ENCODE measurements at regions not wholly inside any gene's neighbourhood (a gene's known extent, or its start where the extent isn't known, plus 50 kb on each side); places are given as distances from the start of the nearest gene placed in this dataset.

DNA sequence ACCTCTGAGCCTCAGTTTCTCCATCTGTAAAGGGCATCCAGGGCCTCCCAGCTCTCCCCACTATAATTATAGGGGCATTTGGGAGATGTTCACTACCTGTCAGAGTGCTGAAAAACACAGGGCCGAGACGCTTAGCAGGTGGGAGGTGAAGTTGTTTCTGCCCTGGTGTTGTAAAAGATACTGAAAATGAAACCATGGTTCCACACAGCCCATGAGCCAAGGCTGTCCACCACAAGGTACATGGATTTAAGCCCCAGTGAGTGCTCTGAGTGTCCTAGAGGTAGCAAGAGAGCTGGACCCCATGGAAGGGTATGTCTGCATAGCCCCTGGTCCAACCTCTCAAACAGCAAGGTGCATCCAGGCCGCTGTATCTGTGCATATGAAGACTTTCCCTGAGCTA is 137.5 kb downstream of the C5orf15 start:
- H3K27ac ChIP-seq (ENCODE audit: low read length, poor library complexity, severe bottlenecking): no peak overlapping the region
- H3K4ac ChIP-seq (ENCODE audit: low read depth in 1 of 2, low read length in 2 of 2): no peak overlapping the region
- 84% methylated on average over 3 of the region's 3 CpGs for WGBS
- no peak overlapping the region for H2BK120ac ChIP-seq (ENCODE audit: low read depth, low read length)
- H3K4me1 ChIP-seq (ENCODE audit: control insufficient read depth, insufficient read depth, low read depth, low read length): peaks cover 2% of the 10 kb centered on the region
- H3K23ac ChIP-seq (ENCODE audit: low read length in 2 of 2): no peak overlapping the region
- no peak overlapping the region for H2AK5ac ChIP-seq (ENCODE audit: low read length, severe bottlenecking)
- DNase-seq: no peak
- H3K4me3 ChIP-seq (ENCODE audit: insufficient read depth in 1 of 2, low read depth in 1 of 2, low read length in 2 of 2): no peak overlapping the region
- H3K9ac ChIP-seq (ENCODE audit: low read length): no peak overlapping the region
- H3K9me3 ChIP-seq (ENCODE audit: control insufficient read depth, low read length): no peaks in the 10 kb centered on the region
- no peak overlapping the region for H2BK5ac ChIP-seq (ENCODE audit: low read depth, low read length, poor library complexity, severe bottlenecking)
- no peak overlapping the region for H2BK12ac ChIP-seq (ENCODE audit: low read length in 2 of 2)
- peaks cover 27 to 28% of the 10 kb centered on the region in 2 experiments for H3K27me3 ChIP-seq (ENCODE audit: control insufficient read depth in 1 of 2, insufficient read depth in 1 of 2, low read length in 2 of 2)
- no peaks in the 10 kb centered on the region for H3K79me1 ChIP-seq (replicated peaks; ENCODE audit: low read length, poor library complexity, severe bottlenecking)
- no peak overlapping the region for H2BK15ac ChIP-seq (ENCODE audit: low read depth, poor library complexity, severe bottlenecking)
- no peak overlapping the region for H3K14ac ChIP-seq (ENCODE audit: low read length in 2 of 2)
- H3K36me3 ChIP-seq (ENCODE audit: control insufficient read depth in 1 of 2, insufficient read depth in 2 of 2, low read depth in 1 of 2, low read length in 2 of 2): no peaks in the 10 kb centered on the region
- H4K91ac ChIP-seq (ENCODE audit: low read length): no peak overlapping the region
- no peak overlapping the region for H3K18ac ChIP-seq (ENCODE audit: low read depth in 1 of 2, low read length in 2 of 2)
- H4K8ac ChIP-seq (ENCODE audit: low read length): no peak overlapping the region
- H3K4me2 ChIP-seq (ENCODE audit: low read length, poor library complexity, severe bottlenecking): no peak overlapping the region
- no peak overlapping the region for H2AFZ ChIP-seq (ENCODE audit: low read depth, low read length)

DNA sequence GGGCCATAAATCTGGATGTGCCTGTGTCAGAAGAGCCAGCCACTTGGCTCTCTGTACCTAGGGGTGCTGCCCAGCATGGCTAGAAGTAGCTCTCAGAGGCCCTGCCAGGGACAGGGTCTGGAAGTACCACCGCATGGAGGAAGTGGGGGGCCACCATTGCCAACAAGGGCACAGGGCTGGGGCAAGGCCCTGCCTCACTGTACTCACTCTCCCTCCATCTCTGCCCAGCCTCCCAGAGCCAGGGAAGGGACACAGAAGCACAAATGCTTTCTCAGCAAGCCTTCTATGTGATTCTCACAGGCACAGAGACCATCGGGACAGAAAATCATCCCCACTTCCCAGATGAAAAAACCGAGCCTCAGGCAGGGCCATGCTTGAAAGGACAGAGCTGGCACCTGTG is 138.1 kb downstream of the C5orf15 start:
- H4K91ac ChIP-seq (ENCODE audit: low read length): no peak overlapping the region
- H3K14ac ChIP-seq (ENCODE audit: low read length in 2 of 2): no peak overlapping the region
- no peaks in the 10 kb centered on the region for H3K36me3 ChIP-seq (ENCODE audit: control insufficient read depth in 1 of 2, insufficient read depth in 2 of 2, low read depth in 1 of 2, low read length in 2 of 2)
- no peak overlapping the region for H2BK120ac ChIP-seq (ENCODE audit: low read depth, low read length)
- no peak overlapping the region for H2BK12ac ChIP-seq (ENCODE audit: low read length in 2 of 2)
- H3K4me2 ChIP-seq (ENCODE audit: low read length, poor library complexity, severe bottlenecking): no peak overlapping the region
- H3K9me3 ChIP-seq (ENCODE audit: control insufficient read depth, low read length): no peaks in the 10 kb centered on the region
- no peak overlapping the region for H2AFZ ChIP-seq (ENCODE audit: low read depth, low read length)
- H3K23ac ChIP-seq (ENCODE audit: low read length in 2 of 2): no peak overlapping the region
- H3K27me3 ChIP-seq (ENCODE audit: control insufficient read depth in 1 of 2, insufficient read depth in 1 of 2, low read length in 2 of 2): peaks cover 27 to 30% of the 10 kb centered on the region in 2 experiments
- no peak overlapping the region for H3K27ac ChIP-seq (ENCODE audit: low read length, poor library complexity, severe bottlenecking)
- H2BK15ac ChIP-seq (ENCODE audit: low read depth, poor library complexity, severe bottlenecking): no peak overlapping the region
- no peak overlapping the region for H2BK5ac ChIP-seq (ENCODE audit: low read depth, low read length, poor library complexity, severe bottlenecking)
- H3K4me1 ChIP-seq (ENCODE audit: control insufficient read depth, insufficient read depth, low read depth, low read length): peaks cover 4% of the 10 kb centered on the region
- H3K4ac ChIP-seq (ENCODE audit: low read depth in 1 of 2, low read length in 2 of 2): no peak overlapping the region
- H3K9ac ChIP-seq (ENCODE audit: low read length): no peak overlapping the region
- no peaks in the 10 kb centered on the region for H3K79me1 ChIP-seq (replicated peaks; ENCODE audit: low read length, poor library complexity, severe bottlenecking)
- no peak overlapping the region for H4K8ac ChIP-seq (ENCODE audit: low read length)
- no peak for DNase-seq
- no peak overlapping the region for H3K4me3 ChIP-seq (ENCODE audit: insufficient read depth in 1 of 2, low read depth in 1 of 2, low read length in 2 of 2)
- 89% methylated on average over 3 of the region's 3 CpGs for WGBS
- no peak overlapping the region for H2AK5ac ChIP-seq (ENCODE audit: low read length, severe bottlenecking)
- no peak overlapping the region for H3K18ac ChIP-seq (ENCODE audit: low read depth in 1 of 2, low read length in 2 of 2)

DNA sequence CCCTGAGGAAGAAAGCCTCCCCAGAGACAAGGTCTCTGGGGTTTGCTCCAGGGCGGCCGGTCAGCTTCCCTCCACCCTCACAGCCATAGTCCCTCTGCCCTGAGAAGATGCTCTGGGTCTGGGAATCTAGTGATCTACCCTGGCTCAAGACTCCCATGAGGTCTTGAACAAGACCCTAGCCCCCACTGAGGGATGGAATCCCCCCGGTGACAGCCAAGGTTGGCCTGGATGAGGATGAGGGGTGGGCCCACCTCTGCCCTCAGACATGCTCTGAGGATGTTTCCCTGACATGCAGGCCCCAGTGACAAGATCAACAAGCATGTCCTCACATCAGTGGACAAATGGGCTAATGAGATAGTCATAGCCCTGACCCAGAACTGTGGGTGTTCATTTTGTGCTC is 138.6 kb downstream of the C5orf15 start:
- Histone ChIP-seq H3K27me3 (ENCODE audit: control insufficient read depth in 1 of 2, insufficient read depth in 1 of 2, low read length in 2 of 2) (peaks cover 23 to 29% of the 10 kb centered on the region in 2 experiments), H3K79me1 (replicated peaks; ENCODE audit: low read length, poor library complexity, severe bottlenecking) (no peaks in the 10 kb centered on the region), H2BK15ac (ENCODE audit: low read depth, poor library complexity, severe bottlenecking) (no peak overlapping the region), H3K36me3 (ENCODE audit: control insufficient read depth in 1 of 2, insufficient read depth in 2 of 2, low read depth in 1 of 2, low read length in 2 of 2) (no peaks in the 10 kb centered on the region), H3K9ac (ENCODE audit: low read length) (no peak overlapping the region), H3K9me3 (ENCODE audit: control insufficient read depth, low read length) (no peaks in the 10 kb centered on the region), H4K8ac (ENCODE audit: low read length) (no peak overlapping the region), H4K91ac (ENCODE audit: low read length) (no peak overlapping the region), H2AFZ (ENCODE audit: low read depth, low read length) (no peak overlapping the region), H3K4me2 (ENCODE audit: low read length, poor library complexity, severe bottlenecking) (no peak overlapping the region), H3K18ac (ENCODE audit: low read depth in 1 of 2, low read length in 2 of 2) (no peak overlapping the region), H2BK120ac (ENCODE audit: low read depth, low read length) (no peak overlapping the region), H3K14ac (ENCODE audit: low read length in 2 of 2) (no peak overlapping the region), H2AK5ac (ENCODE audit: low read length, severe bottlenecking) (no peak overlapping the region), H3K4me3 (ENCODE audit: insufficient read depth in 1 of 2, low read depth in 1 of 2, low read length in 2 of 2) (no peak overlapping the region), H2BK5ac (ENCODE audit: low read depth, low read length, poor library complexity, severe bottlenecking) (no peak overlapping the region), H3K4me1 (ENCODE audit: control insufficient read depth, insufficient read depth, low read depth, low read length) (peaks cover 6% of the 10 kb centered on the region), H3K23ac (ENCODE audit: low read length in 2 of 2) (no peak overlapping the region), H2BK12ac (ENCODE audit: low read length in 2 of 2) (no peak overlapping the region), H3K27ac (ENCODE audit: low read length, poor library complexity, severe bottlenecking) (no peak overlapping the region), H3K4ac (ENCODE audit: low read depth in 1 of 2, low read length in 2 of 2) (no peak overlapping the region)
- no peak for DNase-seq
- WGBS: 94% methylated on average over 3 of the region's 3 CpGs

DNA sequence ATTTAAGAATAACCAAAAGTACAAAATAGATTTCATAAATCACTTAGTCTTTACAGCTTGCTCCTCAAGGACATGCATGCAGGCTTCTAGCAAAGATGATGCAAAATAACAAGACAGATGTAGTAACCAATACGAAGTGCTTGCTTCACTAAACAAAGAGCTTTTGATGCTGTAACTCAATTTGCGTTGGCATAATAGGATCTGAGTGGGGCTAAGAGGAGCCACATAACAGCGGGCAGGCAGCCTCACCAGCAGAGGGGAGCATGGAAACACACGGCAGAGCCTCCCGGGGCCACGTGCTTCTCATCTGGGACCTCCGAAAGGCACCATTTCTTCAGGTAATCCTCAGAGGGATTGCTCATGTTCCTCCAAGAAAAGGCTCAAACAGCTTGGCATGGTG is 139.7 kb downstream of the C5orf15 start:
- Histone ChIP-seq H3K27ac (ENCODE audit: low read length, poor library complexity, severe bottlenecking) (no peak overlapping the region), H4K91ac (ENCODE audit: low read length) (no peak overlapping the region), H2BK120ac (ENCODE audit: low read depth, low read length) (no peak overlapping the region), H2BK15ac (ENCODE audit: low read depth, poor library complexity, severe bottlenecking) (no peak overlapping the region), H3K4me1 (ENCODE audit: control insufficient read depth, insufficient read depth, low read depth, low read length) (peaks cover 6% of the 10 kb centered on the region), H2AK5ac (ENCODE audit: low read length, severe bottlenecking) (no peak overlapping the region), H2BK5ac (ENCODE audit: low read depth, low read length, poor library complexity, severe bottlenecking) (no peak overlapping the region), H3K27me3 (ENCODE audit: control insufficient read depth in 1 of 2, insufficient read depth in 1 of 2, low read length in 2 of 2) (peaks cover 32 to 37% of the 10 kb centered on the region in 2 experiments), H2AFZ (ENCODE audit: low read depth, low read length) (no peak overlapping the region), H3K9me3 (ENCODE audit: control insufficient read depth, low read length) (no peaks in the 10 kb centered on the region), H2BK12ac (ENCODE audit: low read length in 2 of 2) (no peak overlapping the region), H3K9ac (ENCODE audit: low read length) (no peak overlapping the region), H3K18ac (ENCODE audit: low read depth in 1 of 2, low read length in 2 of 2) (no peak overlapping the region), H3K14ac (ENCODE audit: low read length in 2 of 2) (no peak overlapping the region), H3K79me1 (replicated peaks; ENCODE audit: low read length, poor library complexity, severe bottlenecking) (no peaks in the 10 kb centered on the region), H3K23ac (ENCODE audit: low read length in 2 of 2) (no peak overlapping the region), H3K4me2 (ENCODE audit: low read length, poor library complexity, severe bottlenecking) (no peak overlapping the region), H3K4me3 (ENCODE audit: insufficient read depth in 1 of 2, low read depth in 1 of 2, low read length in 2 of 2) (no peak overlapping the region), H3K36me3 (ENCODE audit: control insufficient read depth in 1 of 2, insufficient read depth in 2 of 2, low read depth in 1 of 2, low read length in 2 of 2) (no peaks in the 10 kb centered on the region), H3K4ac (ENCODE audit: low read depth in 1 of 2, low read length in 2 of 2) (no peak overlapping the region), H4K8ac (ENCODE audit: low read length) (no peak overlapping the region)
- WGBS: 86% methylated on average over 7 of the region's 7 CpGs
- DNase-seq: no peak
